ENCODE measurements at regions not wholly inside any gene's neighbourhood (a gene's known extent, or its start where the extent isn't known, plus 50 kb on each side); places are given as distances from the start of the nearest gene placed in this dataset.

GRCh38 chr16:86963600-86964575, 353.3 kb downstream of the C16orf95 start:
- H3K4me1 ChIP-seq, result no peaks in the 10 kb centered on the region
- H3K27ac ChIP-seq, result no peak overlapping the region
- H3K9ac ChIP-seq, result no peak overlapping the region
- H3K4me2 ChIP-seq (ENCODE audit: low read length), result no peak overlapping the region
- no peaks in the 10 kb centered on the region for H3K27me3 ChIP-seq (ENCODE audit: control insufficient read depth, insufficient read depth, low read length)
- no peak for TF ChIP-seq CTCF (IDR thresholded peaks at IDR 0.05)
- no peaks in the 10 kb centered on the region for H3K36me3 ChIP-seq (ENCODE audit: control insufficient read depth, insufficient read depth, low read length)
- no peak overlapping the region for H2AFZ ChIP-seq
- H3K4me3 ChIP-seq (ENCODE audit: low read depth, low read length), result no peak overlapping the region
- H3K79me2 ChIP-seq, result no peaks in the 10 kb centered on the region
- no peaks in the 10 kb centered on the region for H3K9me3 ChIP-seq (ENCODE audit: control insufficient read depth, low read length)

DNA sequence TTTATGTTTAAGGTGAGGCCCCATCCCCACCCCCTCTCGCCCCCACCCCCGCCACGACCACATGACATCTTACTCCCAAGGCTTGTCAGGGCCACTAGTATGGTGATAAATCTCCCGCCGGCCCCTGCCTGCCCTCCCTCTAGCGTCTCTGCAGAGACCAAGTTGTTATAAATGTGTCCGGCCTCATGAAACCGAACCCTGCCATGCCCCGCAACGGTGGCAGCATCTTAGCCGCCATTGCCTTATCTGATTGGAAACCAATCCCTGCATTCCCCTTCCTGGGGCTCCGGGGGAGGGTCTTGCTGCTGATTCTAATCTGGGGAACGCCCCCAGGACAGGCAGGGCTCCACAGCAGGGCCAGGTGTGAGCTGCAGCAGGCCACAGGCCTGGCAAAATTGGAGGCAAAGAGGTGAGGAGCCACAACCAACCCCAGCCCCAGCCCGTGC, 352.4 kb downstream of the C16orf95 start:
- no peaks in the 10 kb centered on the region for H3K27me3 ChIP-seq (ENCODE audit: control insufficient read depth, insufficient read depth, low read length)
- no peaks in the 10 kb centered on the region for H3K36me3 ChIP-seq (ENCODE audit: control insufficient read depth, insufficient read depth, low read length)
- H3K79me2 ChIP-seq, result no peaks in the 10 kb centered on the region
- H3K9me3 ChIP-seq (ENCODE audit: control insufficient read depth, low read length), result no peaks in the 10 kb centered on the region
- H3K4me2 ChIP-seq (ENCODE audit: low read length), result no peak overlapping the region
- no peaks in the 10 kb centered on the region for H3K4me1 ChIP-seq
- no peak for TF ChIP-seq CTCF (IDR thresholded peaks at IDR 0.05)
- no peak overlapping the region for H3K4me3 ChIP-seq (ENCODE audit: low read depth, low read length)
- no peak overlapping the region for H3K27ac ChIP-seq
- H3K9ac ChIP-seq, result no peak overlapping the region
- H2AFZ ChIP-seq, result no peak overlapping the region

DNA sequence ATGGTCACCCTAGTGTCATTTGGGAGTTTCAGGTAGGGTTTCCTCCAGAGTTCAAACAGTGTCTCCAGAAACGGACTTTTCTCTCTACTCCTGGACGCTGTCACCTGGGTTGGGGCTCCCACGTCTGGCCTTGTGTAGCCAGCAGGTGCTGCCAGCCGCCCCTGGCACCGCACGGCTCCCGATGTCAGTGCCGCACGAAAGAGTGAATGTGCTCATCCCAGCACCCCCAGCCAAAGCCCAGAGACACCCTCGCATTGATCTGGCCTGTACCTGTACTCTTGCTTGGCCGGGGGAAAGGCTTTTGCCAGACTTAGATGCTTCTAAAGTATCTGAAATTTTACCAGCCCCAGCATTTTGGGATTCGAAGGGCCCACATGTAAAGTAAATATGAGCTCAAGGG, 351.9 kb downstream of the C16orf95 start:
- no peaks in the 10 kb centered on the region for H3K36me3 ChIP-seq (ENCODE audit: control insufficient read depth, insufficient read depth, low read length)
- no peak overlapping the region for H3K9ac ChIP-seq
- no peak overlapping the region for H2AFZ ChIP-seq
- H3K79me2 ChIP-seq, result no peaks in the 10 kb centered on the region
- no peaks in the 10 kb centered on the region for H3K27me3 ChIP-seq (ENCODE audit: control insufficient read depth, insufficient read depth, low read length)
- TF ChIP-seq CTCF (IDR thresholded peaks at IDR 0.05), result no peak
- H3K4me3 ChIP-seq (ENCODE audit: low read depth, low read length), result no peak overlapping the region
- no peak overlapping the region for H3K27ac ChIP-seq
- H3K4me1 ChIP-seq, result no peaks in the 10 kb centered on the region
- H3K9me3 ChIP-seq (ENCODE audit: control insufficient read depth, low read length), result no peaks in the 10 kb centered on the region
- no peak overlapping the region for H3K4me2 ChIP-seq (ENCODE audit: low read length)

DNA sequence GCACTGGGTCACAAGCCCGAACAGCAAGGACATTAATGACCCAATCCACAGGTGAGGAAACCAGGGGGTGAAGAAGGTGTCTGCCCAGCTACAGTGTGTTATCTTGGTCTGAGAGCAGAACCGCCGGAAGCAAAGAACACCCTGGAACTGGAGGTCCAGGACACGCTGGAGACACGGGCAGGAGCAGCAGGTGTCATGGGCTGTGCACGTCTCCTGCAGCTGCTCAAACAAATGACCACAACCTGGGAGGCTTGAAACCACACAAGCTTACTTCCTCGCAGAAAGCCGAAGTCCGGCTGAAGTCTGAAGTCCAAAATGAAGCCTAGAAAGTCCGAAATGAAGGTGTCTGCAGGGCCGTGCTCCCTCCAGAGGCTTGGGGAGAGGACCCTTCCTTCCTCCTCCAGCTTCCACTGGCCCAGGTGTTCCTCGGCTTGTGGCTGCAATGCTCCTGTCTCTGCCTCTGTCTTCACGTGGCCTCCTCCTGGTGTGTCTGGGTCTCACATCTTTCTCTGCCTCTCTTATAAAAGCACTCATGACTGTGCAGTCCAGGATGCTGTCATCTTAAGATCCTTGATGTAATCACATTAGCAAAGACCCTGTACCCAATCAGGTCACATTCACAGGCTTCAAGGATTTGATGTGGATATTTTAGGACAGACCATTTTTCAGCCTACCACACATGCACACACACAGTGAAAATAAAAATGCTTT, 351.2 kb downstream of the C16orf95 start:
- Histone ChIP-seq H3K27ac (no peak overlapping the region), H3K9me3 (ENCODE audit: control insufficient read depth, low read length) (no peaks in the 10 kb centered on the region), H3K27me3 (ENCODE audit: control insufficient read depth, insufficient read depth, low read length) (no peaks in the 10 kb centered on the region), H3K4me3 (ENCODE audit: low read depth, low read length) (no peak overlapping the region), H3K36me3 (ENCODE audit: control insufficient read depth, insufficient read depth, low read length) (no peaks in the 10 kb centered on the region), H3K4me1 (no peaks in the 10 kb centered on the region), H3K9ac (no peak overlapping the region), H3K4me2 (ENCODE audit: low read length) (no peak overlapping the region), H2AFZ (no peak overlapping the region), H3K79me2 (no peaks in the 10 kb centered on the region)
- TF ChIP-seq CTCF (IDR thresholded peaks at IDR 0.05), result no peak
